ENCODE measurements at regions not wholly inside any gene's neighbourhood (a gene's known extent, or its start where the extent isn't known, plus 50 kb on each side); places are given as distances from the start of the nearest gene placed in this dataset.
"Not testable (repeated sequence)": the region's sequence is repeated elsewhere in the genome, so short reads cannot be mapped to it uniquely, and the experiment has no call there.

- H3K27ac ChIP-seq, result no peak overlapping the region
- CTCF ChIA-PET, result no interaction called here
- no peak for DNase-seq (ENCODE audit: low spot score)
- TF ChIP-seq CTCF (conservative IDR thresholded peaks at IDR 0.05; ENCODE audit: low read depth), result no peak
- POLR2A ChIA-PET (ENCODE audit: low non-redundant PET), result no interaction called here
These were observed 69.5 kb upstream of the HSPB3 start for GRCh38 chr5:54385994-54386393.

- H3K27ac ChIP-seq, result peak overlapping the region; percentile 73
- no peak for TF ChIP-seq CTCF (conservative IDR thresholded peaks at IDR 0.05; ENCODE audit: low read depth)
- POLR2A ChIA-PET (ENCODE audit: low non-redundant PET), result no interaction called here
- no peak for DNase-seq (ENCODE audit: low spot score)
- CTCF ChIA-PET, result no interaction called here
These were observed 71.1 kb upstream of the HSPB3 start for GRCh38 chr5:54384356-54384933.

- TF ChIP-seq CTCF (conservative IDR thresholded peaks at IDR 0.05; ENCODE audit: low read depth), result no peak
- CTCF ChIA-PET, result interaction anchor here (0.6 kb wide), 1 partner anchor 1545 kb away, joined by 3 read pairs; no protein-coding TSS in a partner anchor
These were observed 71.6 kb upstream of the HSPB3 start for GRCh38 chr5:54383941-54384340.

GRCh38 chr5:54383225-54383901 is 72.1 kb upstream of the HSPB3 start:
- H3K27ac ChIP-seq, result no peak overlapping the region
- TF ChIP-seq CTCF (conservative IDR thresholded peaks at IDR 0.05; ENCODE audit: low read depth), result no peak
- POLR2A ChIA-PET (ENCODE audit: low non-redundant PET), result no interaction called here
- no peak for DNase-seq (ENCODE audit: low spot score)
- CTCF ChIA-PET, result interaction anchor here (0.5 to 0.6 kb wide), 2 partner anchors 54 to 1545 kb away, joined by 3 to 4 read pairs; no protein-coding TSS in a partner anchor

More at GRCh38 chr5:54383941-54384340, 71.6 kb upstream of the HSPB3 start:
- no peak for DNase-seq (ENCODE audit: low spot score)
- H3K27ac ChIP-seq, result peak overlapping the region; percentile 73
- POLR2A ChIA-PET (ENCODE audit: low non-redundant PET), result no interaction called here

- DNase-seq (ENCODE audit: low spot score); H3K27ac ChIP-seq; CTCF ChIA-PET; POLR2A ChIA-PET (ENCODE audit: low non-redundant PET): not testable (repeated sequence)
These were observed 70.9 kb upstream of the ARL15 start for GRCh38 chr5:54381319-54381718.

- H3K27ac ChIP-seq, result no peak overlapping the region
- no peak for DNase-seq (ENCODE audit: low spot score)
- ChIA-PET CTCF (interaction anchor here (0.6 to 0.7 kb wide), 3 partner anchors 9 to 69 kb away, joined by 3 to 7 read pairs (median 3); partner anchors contain the start of gene ARL15), POLR2A (ENCODE audit: low non-redundant PET) (no interaction called here)
- TF ChIP-seq CTCF (conservative IDR thresholded peaks at IDR 0.05; ENCODE audit: low read depth), result no peak
These were observed 69.2 kb upstream of the ARL15 start for GRCh38 chr5:54379590-54379989.

GRCh38 chr5:54378707-54379106 is 68.3 kb upstream of the ARL15 start:
- no peak for DNase-seq (ENCODE audit: low spot score)
- ChIA-PET POLR2A (ENCODE audit: low non-redundant PET) (interaction anchor here (0.6 kb wide), 1 partner anchor 37 kb away, joined by 7 read pairs; no protein-coding TSS in a partner anchor), CTCF (interaction anchor here (0.7 kb wide), 2 partner anchors 67 to 68 kb away, joined by 3 to 7 read pairs; partner anchors contain the start of gene ARL15)
- TF ChIP-seq CTCF (conservative IDR thresholded peaks at IDR 0.05; ENCODE audit: low read depth), result no peak
- no peak overlapping the region for H3K27ac ChIP-seq

- H3K27ac ChIP-seq; POLR2A ChIA-PET (ENCODE audit: low non-redundant PET); DNase-seq (ENCODE audit: low spot score): not testable (repeated sequence)
- CTCF ChIA-PET, result interaction anchor here (1.5 kb wide), 1 partner anchor 43 kb away, joined by 4 read pairs; no protein-coding TSS in a partner anchor
These were observed 67.0 kb upstream of the ARL15 start for GRCh38 chr5:54377339-54377738.

All from RWPE1 (cell line).